Endodermal cell (in vitro differentiated cells): ENCODE measurements at regions not wholly inside any gene's neighbourhood (a gene's known extent, or its start where the extent isn't known, plus 50 kb on each side); places are given as distances from the start of the nearest gene placed in this dataset.
A peak's percentile ranks its signal among the peaks of the same experiment; 100 is the strongest.
"Not testable (repeated sequence)": the region's sequence is repeated elsewhere in the genome, so short reads cannot be mapped to it uniquely, and the experiment has no call there.

ENCODE experiments used
- DNase-seq: peaks from one replicate; pipeline ENCODE4 v3.0.0-alpha.2; 2017
- H3K27ac ChIP-seq: 2 replicates; pipeline ENCODE4 v1.5.1; 2013; ENCODE audit warnings: mild to moderate bottlenecking, low read depth, low read length, moderate library complexity
- H3K27me3 ChIP-seq: 2 replicates; pipeline ENCODE4 v1.6.1; 2013; ENCODE audit warnings: mild to moderate bottlenecking, low read length, moderate library complexity; ENCODE audit not compliant: insufficient read depth, control insufficient read depth, poor library complexity, severe bottlenecking
- H3K36me3 ChIP-seq: 2 replicates; pipeline ENCODE4 v1.7.0; 2013; ENCODE audit warnings: mild to moderate bottlenecking, low read length, moderate library complexity; ENCODE audit not compliant: control insufficient read depth, insufficient read depth
- H3K4me1 ChIP-seq: one replicate; pipeline ENCODE4 v1.7.0; 2013; ENCODE audit warnings: low read length; ENCODE audit not compliant: control insufficient read depth, insufficient read depth
- H3K4me3 ChIP-seq: 2 replicates; pipeline ENCODE4 v1.5.1; 2013; ENCODE audit warnings: mild to moderate bottlenecking, low read length, moderate library complexity
- H3K9ac ChIP-seq: 2 replicates; pipeline ENCODE4 v1.6.1; 2013; ENCODE audit warnings: mild to moderate bottlenecking, low read length, moderate library complexity; ENCODE audit not compliant: poor library complexity, severe bottlenecking; ENCODE audit errors: extremely low read depth
- H3K9me3 ChIP-seq: 2 replicates; pipeline ENCODE4 v1.6.1; 2013; ENCODE audit warnings: mild to moderate bottlenecking, low read length, moderate library complexity; ENCODE audit not compliant: control insufficient read depth
- H3K27ac Mint-ChIP-seq: 2 replicates; pipeline ENCODE4 v1.8.0; 2020; ENCODE audit warnings: mixed read lengths
- H3K27me3 Mint-ChIP-seq: 2 replicates; pipeline ENCODE4 v1.8.0; 2021; ENCODE audit warnings: mild to moderate bottlenecking, mixed read lengths; ENCODE audit not compliant: insufficient read depth
- H3K36me3 Mint-ChIP-seq: 2 replicates; pipeline ENCODE4 v1.8.0; 2020; ENCODE audit warnings: low read depth, mixed read lengths
- H3K4me1 Mint-ChIP-seq: 2 replicates; pipeline ENCODE4 v1.8.0; 2020; ENCODE audit warnings: mixed read lengths
- H3K4me3 Mint-ChIP-seq: 2 replicates; pipeline ENCODE4 v1.8.0; 2020; ENCODE audit warnings: mild to moderate bottlenecking, moderate library complexity, mixed read lengths
- H3K9me3 Mint-ChIP-seq: 2 replicates; pipeline ENCODE4 v1.8.0; 2020; ENCODE audit warnings: mild to moderate bottlenecking, mixed read lengths
- WGBS, 2 experiments: methylation state at CpG; one replicate each; pipeline versions ENCODE4 v1.1.5 to v1.1.7; 2013; ENCODE audit warnings: missing lambda C conversion rate in 2 of 2, mixed read lengths in 1 of 2; ENCODE audit not compliant: insufficient coverage in 1 of 2, insufficient read length in 1 of 2; 5-methylcytosine and 5-hydroxymethylcytosine counted together
- TF ChIP-seq, protein P1 (sequence below): fragments of 200-600 bp; sonication (generic); conservative IDR thresholded peaks from 2 replicates; pipeline ENCODE4 v1.5.0; 2021; ENCODE audit warnings: antibody characterized with exemption, mild to moderate bottlenecking

DNA sequence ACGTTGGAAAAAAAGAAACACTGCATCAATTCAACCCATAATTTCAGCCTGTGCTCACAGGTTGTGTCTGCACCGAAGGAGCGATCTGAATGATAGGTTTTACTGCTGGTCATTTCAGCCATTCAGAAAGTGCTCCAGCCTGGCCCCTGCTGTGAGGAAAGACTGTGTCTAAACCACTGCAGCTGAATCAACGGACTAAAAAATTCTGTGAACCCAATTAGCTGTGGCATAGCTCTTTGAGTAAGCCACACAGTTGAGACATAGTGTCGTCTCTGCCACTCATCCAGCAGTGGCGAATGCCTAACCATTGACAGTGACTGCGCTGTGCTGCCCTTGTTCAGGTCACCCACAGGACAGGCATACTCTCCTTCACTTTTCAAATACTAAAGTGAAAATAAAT, 179.8 kb downstream of the COG6 start:
- H3K4me1 Mint-ChIP-seq: peaks cover 13% of the 10 kb centered on the region
- H3K36me3 ChIP-seq: no peaks in the 10 kb centered on the region
- H3K27me3 ChIP-seq: no peaks in the 10 kb centered on the region
- H3K27ac Mint-ChIP-seq: no peak overlapping the region
- H3K4me1 ChIP-seq: no peaks in the 10 kb centered on the region
- H3K4me3 ChIP-seq: no peak overlapping the region
- DNase-seq: peak; percentile 56
- WGBS, 2 experiments: 71 to 81% methylated on average over 6 to 7 of the region's 7 CpGs
- no peak overlapping the region for H3K9ac ChIP-seq
- H3K9me3 ChIP-seq: no peaks in the 10 kb centered on the region
- H3K36me3 Mint-ChIP-seq: no peaks in the 10 kb centered on the region
- no peaks in the 10 kb centered on the region for H3K9me3 Mint-ChIP-seq
- no peak overlapping the region for H3K27ac ChIP-seq
- no peak overlapping the region for H3K4me3 Mint-ChIP-seq
- TF ChIP-seq, protein P1, sequence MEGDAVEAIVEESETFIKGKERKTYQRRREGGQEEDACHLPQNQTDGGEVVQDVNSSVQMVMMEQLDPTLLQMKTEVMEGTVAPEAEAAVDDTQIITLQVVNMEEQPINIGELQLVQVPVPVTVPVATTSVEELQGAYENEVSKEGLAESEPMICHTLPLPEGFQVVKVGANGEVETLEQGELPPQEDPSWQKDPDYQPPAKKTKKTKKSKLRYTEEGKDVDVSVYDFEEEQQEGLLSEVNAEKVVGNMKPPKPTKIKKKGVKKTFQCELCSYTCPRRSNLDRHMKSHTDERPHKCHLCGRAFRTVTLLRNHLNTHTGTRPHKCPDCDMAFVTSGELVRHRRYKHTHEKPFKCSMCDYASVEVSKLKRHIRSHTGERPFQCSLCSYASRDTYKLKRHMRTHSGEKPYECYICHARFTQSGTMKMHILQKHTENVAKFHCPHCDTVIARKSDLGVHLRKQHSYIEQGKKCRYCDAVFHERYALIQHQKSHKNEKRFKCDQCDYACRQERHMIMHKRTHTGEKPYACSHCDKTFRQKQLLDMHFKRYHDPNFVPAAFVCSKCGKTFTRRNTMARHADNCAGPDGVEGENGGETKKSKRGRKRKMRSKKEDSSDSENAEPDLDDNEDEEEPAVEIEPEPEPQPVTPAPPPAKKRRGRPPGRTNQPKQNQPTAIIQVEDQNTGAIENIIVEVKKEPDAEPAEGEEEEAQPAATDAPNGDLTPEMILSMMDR: no peak
- no peaks in the 10 kb centered on the region for H3K27me3 Mint-ChIP-seq

DNA sequence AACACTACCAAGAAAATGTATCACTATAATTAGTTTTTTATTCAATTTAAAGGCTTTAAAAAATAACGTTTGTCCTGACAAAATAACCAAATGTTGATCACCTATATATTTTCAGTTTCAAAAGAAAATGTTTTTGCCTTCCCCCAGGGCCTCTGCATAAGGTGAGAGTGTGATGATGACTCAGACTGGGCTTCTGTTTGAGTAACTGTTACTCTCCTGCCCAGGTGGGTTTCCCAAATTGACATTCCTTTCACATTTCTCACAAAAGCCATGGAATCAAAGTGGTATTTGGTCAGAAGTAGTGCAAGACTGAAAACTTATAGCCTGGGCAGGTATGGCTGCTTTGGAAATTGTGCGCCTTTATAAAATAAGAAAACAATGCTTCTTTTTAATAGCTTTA, 180.6 kb downstream of the COG6 start:
- Mint-ChIP-seq H3K27ac (peak overlapping the region; percentile 40), H3K4me3 (no peak overlapping the region), H3K4me1 (peaks cover 13% of the 10 kb centered on the region), H3K9me3 (no peaks in the 10 kb centered on the region), H3K27me3 (no peaks in the 10 kb centered on the region), H3K36me3 (no peaks in the 10 kb centered on the region)
- DNase-seq: peak; percentile 51
- Histone ChIP-seq H3K4me3 (no peak overlapping the region), H3K36me3 (no peaks in the 10 kb centered on the region), H3K9me3 (no peaks in the 10 kb centered on the region), H3K4me1 (no peaks in the 10 kb centered on the region), H3K9ac (no peak overlapping the region), H3K27ac (no peak overlapping the region), H3K27me3 (no peaks in the 10 kb centered on the region)
- WGBS, 2 experiments: 67% methylated on average over 2 of the region's 2 CpGs; no CpG with 5 or more reads in 1 of the 2 experiments
- TF ChIP-seq, protein P1: no peak

DNA sequence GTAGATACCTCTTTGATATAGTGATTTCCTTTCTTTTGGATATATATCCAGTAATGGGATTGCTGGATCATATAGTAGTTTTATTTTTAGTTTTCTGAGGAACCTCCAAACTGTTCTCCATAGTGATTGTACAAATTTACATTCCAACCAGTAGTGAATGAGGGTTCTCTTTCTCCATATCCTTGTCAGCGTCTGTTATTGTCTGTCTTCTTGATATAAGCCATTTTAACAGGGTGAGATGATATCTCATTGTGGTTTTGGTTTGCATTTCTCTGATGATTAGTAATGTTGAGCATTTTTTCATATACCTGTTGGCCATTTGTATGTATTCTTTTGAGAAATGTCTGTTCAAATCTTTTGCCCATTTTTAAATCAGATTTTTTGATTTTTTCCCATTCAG, 182.4 kb downstream of the COG6 start:
- not testable (repeated sequence) for H3K9me3 Mint-ChIP-seq, H3K27me3 Mint-ChIP-seq, H3K9me3 ChIP-seq, H3K27ac ChIP-seq, H3K36me3 ChIP-seq, H3K36me3 Mint-ChIP-seq, H3K4me1 ChIP-seq, DNase-seq, H3K9ac ChIP-seq, H3K27ac Mint-ChIP-seq, H3K4me3 Mint-ChIP-seq, H3K27me3 ChIP-seq, H3K4me3 ChIP-seq
- 90% methylated on average over 1 of the region's 1 CpG; no CpG with 5 or more reads in 1 of the 2 experiments for WGBS, 2 experiments
- peaks cover 13% of the 10 kb centered on the region for H3K4me1 Mint-ChIP-seq

DNA sequence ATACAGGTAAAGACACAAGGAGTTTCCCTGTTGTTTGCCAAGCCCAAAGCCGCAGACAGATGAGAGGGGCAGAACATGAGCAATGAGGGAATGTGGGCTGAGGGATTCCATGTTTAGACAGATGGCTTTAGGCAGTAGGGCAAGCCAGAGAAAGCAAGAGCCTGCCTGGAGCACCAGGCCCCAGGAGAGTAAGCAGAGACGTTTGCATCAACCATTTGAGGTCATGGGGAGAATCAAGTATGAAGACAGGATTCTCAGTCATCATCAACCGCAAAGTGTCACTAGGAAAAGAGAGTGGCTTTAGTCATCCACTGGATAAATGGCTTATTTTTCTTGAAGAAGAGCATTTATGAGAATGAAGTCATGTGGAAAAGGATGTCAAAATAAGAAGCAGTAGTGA, 184.7 kb downstream of the COG6 start:
- Histone ChIP-seq H3K4me1 (no peaks in the 10 kb centered on the region), H3K27ac (no peak overlapping the region), H3K36me3 (no peaks in the 10 kb centered on the region), H3K9ac (no peak overlapping the region), H3K9me3 (no peaks in the 10 kb centered on the region), H3K4me3 (no peak overlapping the region), H3K27me3 (no peaks in the 10 kb centered on the region)
- Mint-ChIP-seq H3K27ac (no peak overlapping the region), H3K4me3 (no peak overlapping the region), H3K36me3 (no peaks in the 10 kb centered on the region), H3K9me3 (no peaks in the 10 kb centered on the region), H3K27me3 (no peaks in the 10 kb centered on the region), H3K4me1 (peaks cover 10% of the 10 kb centered on the region)
- TF ChIP-seq, protein P1: no peak
- DNase-seq: no peak
- WGBS, 2 experiments: 86 to 95% methylated on average over 3 of the region's 3 CpGs
